ENCODE measurements at regions not wholly inside any gene's neighbourhood (a gene's known extent, or its start where the extent isn't known, plus 50 kb on each side); places are given as distances from the start of the nearest gene placed in this dataset.
"Not testable (repeated sequence)": the region's sequence is repeated elsewhere in the genome, so short reads cannot be mapped to it uniquely, and the experiment has no call there.

DNA sequence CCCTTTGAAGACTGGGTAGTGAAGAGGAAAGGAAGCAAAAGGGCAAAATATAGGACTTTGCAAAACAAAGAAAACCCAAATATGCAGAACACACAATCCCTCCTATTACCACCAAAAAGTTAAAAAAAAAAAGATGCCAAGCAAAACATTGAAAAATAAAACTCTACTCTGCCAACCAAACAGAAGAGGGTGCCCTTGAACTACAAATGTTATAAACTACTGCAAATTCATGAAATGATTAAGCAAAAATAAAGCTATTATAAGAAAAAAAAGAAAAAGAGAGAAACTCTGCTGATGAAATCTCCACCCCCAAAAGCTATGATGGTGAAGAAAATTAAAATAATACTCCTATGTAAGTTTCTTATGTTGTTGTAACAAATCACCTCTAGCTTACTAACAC is 168.5 kb upstream of the STK26 start:
- Mint-ChIP-seq H3K9me3 (ENCODE audit: low read depth) (no peaks in the 10 kb centered on the region), H3K36me3 (ENCODE audit: low read depth) (no peaks in the 10 kb centered on the region), H3K4me1 (ENCODE audit: low read depth) (peaks cover 3% of the 10 kb centered on the region), H3K4me3 (ENCODE audit: unreplicated experiment) (no peak overlapping the region), H3K27me3 (ENCODE audit: low read depth) (no peaks in the 10 kb centered on the region), H3K27ac (ENCODE audit: unreplicated experiment) (no peak overlapping the region)
- TF ChIP-seq, protein P1, sequence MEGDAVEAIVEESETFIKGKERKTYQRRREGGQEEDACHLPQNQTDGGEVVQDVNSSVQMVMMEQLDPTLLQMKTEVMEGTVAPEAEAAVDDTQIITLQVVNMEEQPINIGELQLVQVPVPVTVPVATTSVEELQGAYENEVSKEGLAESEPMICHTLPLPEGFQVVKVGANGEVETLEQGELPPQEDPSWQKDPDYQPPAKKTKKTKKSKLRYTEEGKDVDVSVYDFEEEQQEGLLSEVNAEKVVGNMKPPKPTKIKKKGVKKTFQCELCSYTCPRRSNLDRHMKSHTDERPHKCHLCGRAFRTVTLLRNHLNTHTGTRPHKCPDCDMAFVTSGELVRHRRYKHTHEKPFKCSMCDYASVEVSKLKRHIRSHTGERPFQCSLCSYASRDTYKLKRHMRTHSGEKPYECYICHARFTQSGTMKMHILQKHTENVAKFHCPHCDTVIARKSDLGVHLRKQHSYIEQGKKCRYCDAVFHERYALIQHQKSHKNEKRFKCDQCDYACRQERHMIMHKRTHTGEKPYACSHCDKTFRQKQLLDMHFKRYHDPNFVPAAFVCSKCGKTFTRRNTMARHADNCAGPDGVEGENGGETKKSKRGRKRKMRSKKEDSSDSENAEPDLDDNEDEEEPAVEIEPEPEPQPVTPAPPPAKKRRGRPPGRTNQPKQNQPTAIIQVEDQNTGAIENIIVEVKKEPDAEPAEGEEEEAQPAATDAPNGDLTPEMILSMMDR (IDR thresholded peaks at IDR 0.05): peak; percentile 86
- DNase-seq (ENCODE audit: low spot score): no peak

DNA sequence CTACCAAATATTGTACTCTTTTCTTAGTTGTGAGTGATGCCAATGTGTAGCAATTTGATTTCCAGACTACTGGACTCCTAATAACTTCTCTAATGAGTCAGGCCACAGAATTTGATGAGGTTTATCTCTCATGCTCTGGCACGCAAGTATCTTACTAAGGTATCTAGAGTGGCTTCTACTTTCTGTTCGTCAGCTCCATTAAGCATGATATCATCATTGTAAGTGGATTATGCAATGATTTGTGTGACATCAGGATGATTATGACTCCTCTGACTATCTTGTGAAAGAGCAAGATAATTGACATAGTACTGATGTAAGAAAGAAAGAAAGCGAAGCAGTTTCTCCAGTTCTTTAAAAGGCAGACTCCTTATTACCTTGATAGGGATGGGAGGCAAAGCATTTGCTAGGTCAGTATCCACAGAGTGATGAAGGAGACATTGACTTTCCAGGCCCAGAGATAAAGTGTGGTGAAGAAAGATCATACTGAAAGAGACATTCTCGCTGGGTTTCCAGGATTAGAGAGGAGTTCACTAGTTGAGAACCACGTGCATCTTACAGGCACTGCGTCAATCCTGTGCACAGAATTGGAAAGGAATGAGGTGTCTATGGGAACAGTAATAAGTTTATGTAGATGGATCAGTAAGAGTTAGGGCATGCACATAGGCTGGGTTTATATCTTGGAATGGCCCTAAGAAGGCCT is 161.9 kb upstream of the STK26 start:
- Mint-ChIP-seq H3K4me3 (ENCODE audit: unreplicated experiment) (no peak overlapping the region), H3K27me3 (ENCODE audit: low read depth) (peaks cover 6% of the 10 kb centered on the region), H3K27ac (ENCODE audit: unreplicated experiment) (no peak overlapping the region), H3K4me1 (ENCODE audit: low read depth) (no peaks in the 10 kb centered on the region), H3K9me3 (ENCODE audit: low read depth) (peaks cover 7% of the 10 kb centered on the region), H3K36me3 (ENCODE audit: low read depth) (no peaks in the 10 kb centered on the region)
- DNase-seq (ENCODE audit: low spot score): no peak
- TF ChIP-seq, protein P1 (IDR thresholded peaks at IDR 0.05): no peak

- no peaks in the 10 kb centered on the region for H3K36me3 Mint-ChIP-seq (ENCODE audit: low read depth)
- H3K27me3 Mint-ChIP-seq (ENCODE audit: low read depth): peaks cover 12% of the 10 kb centered on the region
- DNase-seq (ENCODE audit: low spot score): no peak
- no peaks in the 10 kb centered on the region for H3K4me1 Mint-ChIP-seq (ENCODE audit: low read depth)
- peaks cover 7% of the 10 kb centered on the region for H3K9me3 Mint-ChIP-seq (ENCODE audit: low read depth)
- TF ChIP-seq, protein P1 (IDR thresholded peaks at IDR 0.05): no peak
- no peak overlapping the region for H3K4me3 Mint-ChIP-seq (ENCODE audit: unreplicated experiment)
- H3K27ac Mint-ChIP-seq (ENCODE audit: unreplicated experiment): no peak overlapping the region
Measured at GRCh38 chrX:131862321-131862720, 160.8 kb upstream of the STK26 start.

DNA sequence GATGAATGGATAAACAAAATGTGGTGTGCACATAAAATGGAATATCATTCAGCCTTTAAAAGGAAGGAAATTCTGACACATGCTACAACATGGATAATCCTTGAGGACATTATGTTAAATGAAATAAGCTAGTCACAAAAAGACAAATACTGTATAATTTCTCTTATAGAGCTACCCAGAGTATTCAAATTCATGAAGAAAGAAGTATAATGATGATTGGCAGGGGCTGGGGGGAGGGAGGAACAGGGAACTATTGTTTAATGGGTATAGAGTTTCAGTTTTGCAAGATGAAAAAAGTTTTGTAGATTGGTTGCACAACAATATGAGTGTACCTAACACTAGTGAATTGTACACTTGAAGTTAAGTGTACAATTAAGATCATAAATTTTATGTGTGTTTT is 153.9 kb upstream of the STK26 start:
- no peaks in the 10 kb centered on the region for H3K4me1 Mint-ChIP-seq (ENCODE audit: low read depth)
- H3K4me3 Mint-ChIP-seq (ENCODE audit: unreplicated experiment): no peak overlapping the region
- H3K9me3 Mint-ChIP-seq (ENCODE audit: low read depth): no peaks in the 10 kb centered on the region
- H3K27me3 Mint-ChIP-seq (ENCODE audit: low read depth): peaks cover 17% of the 10 kb centered on the region
- no peak overlapping the region for H3K27ac Mint-ChIP-seq (ENCODE audit: unreplicated experiment)
- no peak for DNase-seq (ENCODE audit: low spot score)
- H3K36me3 Mint-ChIP-seq (ENCODE audit: low read depth): no peaks in the 10 kb centered on the region
- TF ChIP-seq, protein P1 (IDR thresholded peaks at IDR 0.05): no peak

DNA sequence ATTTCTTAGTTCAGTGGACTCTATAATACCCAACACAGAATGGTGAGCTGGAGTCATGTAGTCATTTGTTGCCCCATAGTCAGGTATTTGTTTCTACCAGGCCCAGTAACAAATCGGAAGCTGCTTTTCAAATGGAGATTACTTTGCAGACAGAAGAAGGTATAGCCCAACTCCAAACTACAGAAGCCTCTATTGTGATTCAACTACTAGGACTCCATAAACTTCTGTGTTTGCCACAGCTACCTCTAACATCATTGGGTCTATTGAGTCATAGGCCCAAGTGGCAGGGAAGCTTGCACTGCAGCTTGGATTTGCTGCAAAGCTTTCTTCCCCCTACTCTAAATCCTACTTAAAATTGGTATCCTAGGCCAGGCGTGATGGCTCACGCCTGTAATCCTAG is 148.8 kb upstream of the STK26 start:
- no peaks in the 10 kb centered on the region for H3K4me1 Mint-ChIP-seq (ENCODE audit: low read depth)
- no peak overlapping the region for H3K27ac Mint-ChIP-seq (ENCODE audit: unreplicated experiment)

GRCh38 chrX:131875827-131876226 is 147.3 kb upstream of the STK26 start:
- not testable (repeated sequence) for H3K4me1 Mint-ChIP-seq (ENCODE audit: low read depth); H3K36me3 Mint-ChIP-seq (ENCODE audit: low read depth); H3K27ac Mint-ChIP-seq (ENCODE audit: unreplicated experiment); H3K27me3 Mint-ChIP-seq (ENCODE audit: low read depth); DNase-seq (ENCODE audit: low spot score); H3K4me3 Mint-ChIP-seq (ENCODE audit: unreplicated experiment); H3K9me3 Mint-ChIP-seq (ENCODE audit: low read depth)

More for the DNA sequence above, 148.8 kb upstream of the STK26 start:
- Mint-ChIP-seq H3K27me3 (ENCODE audit: low read depth) (peaks cover 2% of the 10 kb centered on the region), H3K36me3 (ENCODE audit: low read depth) (no peaks in the 10 kb centered on the region), H3K4me3 (ENCODE audit: unreplicated experiment) (no peak overlapping the region), H3K9me3 (ENCODE audit: low read depth) (no peaks in the 10 kb centered on the region)
- no peak for DNase-seq (ENCODE audit: low spot score)
- TF ChIP-seq, protein P1 (IDR thresholded peaks at IDR 0.05): no peak

All from chondrocyte (in vitro differentiated cells).